A673 (cell line): ENCODE measurements at regions not wholly inside any gene's neighbourhood (a gene's known extent, or its start where the extent isn't known, plus 50 kb on each side); places are given as distances from the start of the nearest gene placed in this dataset.

Experiments used
- EZH2 ChIP-seq: fragments of 200-600 bp; sonication (generic); IDR thresholded peaks from 2 replicates; pipeline ENCODE4 v1.6.1; 2017; ENCODE audit warnings: borderline replicate concordance, low read depth, mild to moderate bottlenecking, mixed read lengths, antibody characterized with exemption, low read length; ENCODE audit not compliant: poor library complexity, severe bottlenecking
- TF ChIP-seq, protein P1 (sequence below): fragments of 300-800, 200-600 bp; sonication (generic); conservative IDR thresholded peaks from 2 replicates; pipeline ENCODE4 v1.5.1; 2017; ENCODE audit warnings: low read depth, mild to moderate bottlenecking, antibody characterized with exemption, low read length, moderate library complexity, mixed read lengths

DNA sequence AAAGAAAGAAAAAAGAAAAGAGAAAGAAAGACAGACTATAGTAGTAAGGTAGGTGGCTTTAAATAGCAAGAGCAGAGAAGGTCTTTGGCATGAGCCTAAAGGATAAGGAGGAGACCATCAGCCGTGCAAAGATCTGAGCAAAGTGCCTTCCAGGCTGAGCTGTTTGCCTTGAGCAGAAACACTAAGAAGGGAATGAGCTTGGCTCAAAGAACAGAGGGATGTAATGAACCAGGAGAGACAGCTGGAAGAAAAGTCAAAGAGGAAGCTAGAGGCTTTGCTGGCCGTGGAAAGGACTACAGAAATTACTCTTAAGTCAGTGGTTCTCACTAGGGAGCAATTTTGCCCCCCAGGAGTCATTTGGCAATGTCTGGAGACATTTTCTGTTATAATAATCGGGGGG, 228.6 kb downstream of the FGFR2 start:
- TF ChIP-seq, protein P1, sequence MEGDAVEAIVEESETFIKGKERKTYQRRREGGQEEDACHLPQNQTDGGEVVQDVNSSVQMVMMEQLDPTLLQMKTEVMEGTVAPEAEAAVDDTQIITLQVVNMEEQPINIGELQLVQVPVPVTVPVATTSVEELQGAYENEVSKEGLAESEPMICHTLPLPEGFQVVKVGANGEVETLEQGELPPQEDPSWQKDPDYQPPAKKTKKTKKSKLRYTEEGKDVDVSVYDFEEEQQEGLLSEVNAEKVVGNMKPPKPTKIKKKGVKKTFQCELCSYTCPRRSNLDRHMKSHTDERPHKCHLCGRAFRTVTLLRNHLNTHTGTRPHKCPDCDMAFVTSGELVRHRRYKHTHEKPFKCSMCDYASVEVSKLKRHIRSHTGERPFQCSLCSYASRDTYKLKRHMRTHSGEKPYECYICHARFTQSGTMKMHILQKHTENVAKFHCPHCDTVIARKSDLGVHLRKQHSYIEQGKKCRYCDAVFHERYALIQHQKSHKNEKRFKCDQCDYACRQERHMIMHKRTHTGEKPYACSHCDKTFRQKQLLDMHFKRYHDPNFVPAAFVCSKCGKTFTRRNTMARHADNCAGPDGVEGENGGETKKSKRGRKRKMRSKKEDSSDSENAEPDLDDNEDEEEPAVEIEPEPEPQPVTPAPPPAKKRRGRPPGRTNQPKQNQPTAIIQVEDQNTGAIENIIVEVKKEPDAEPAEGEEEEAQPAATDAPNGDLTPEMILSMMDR, result no peak
- TF ChIP-seq EZH2, result no peak
